Mammary epithelial cell (primary cell): ENCODE measurements at regions not wholly inside any gene's neighbourhood (a gene's known extent, or its start where the extent isn't known, plus 50 kb on each side); places are given as distances from the start of the nearest gene placed in this dataset.

Experiments used
- CTCF ChIP-seq, 2 donors: IDR thresholded peaks in 1 of 2; conservative IDR thresholded peaks in 1 of 2; 2 replicates each; pipeline ENCODE4 v1.5.1; 2011 to 2012; ENCODE audit warnings: inconsistent platforms in 2 of 2, low read length in 2 of 2, mild to moderate bottlenecking in 2 of 2, control low read depth in 1 of 2, low read depth in 1 of 2; ENCODE audit not compliant: insufficient read depth in 1 of 2; ENCODE audit errors: extremely low read depth in 1 of 2
- EZH2 ChIP-seq: IDR thresholded peaks from 2 replicates; pipeline ENCODE4 v1.6.1; 2012; ENCODE audit warnings: low read length, inconsistent platforms, borderline replicate concordance

DNA sequence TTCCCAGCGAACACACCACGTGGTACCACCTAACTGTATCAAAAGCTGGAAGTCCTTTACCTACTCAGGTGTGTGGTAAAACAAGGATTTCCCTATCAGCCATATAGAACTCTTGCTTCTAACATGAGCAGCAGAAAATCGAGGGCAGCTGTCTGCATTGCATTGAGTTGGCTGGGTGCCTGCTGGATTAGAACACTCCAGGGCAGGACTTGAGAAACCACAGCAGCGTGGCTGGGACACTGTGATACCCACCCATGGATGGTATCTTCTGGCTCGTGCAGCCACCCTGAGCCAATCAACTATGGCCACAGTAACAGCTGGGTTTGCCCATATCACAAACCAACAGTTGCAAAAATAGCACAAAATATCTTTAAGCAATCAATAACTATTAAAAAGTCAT lies 188.3 kb downstream of the FBXO15 start:
- no peak for TF ChIP-seq CTCF (conservative IDR thresholded peaks at IDR 0.05 in 1 of 2, IDR thresholded peaks at IDR 0.05 in 1 of 2; ENCODE audit: extremely low read depth in 1 of 2, insufficient read depth in 1 of 2, low read depth in 1 of 2, low read length in 2 of 2)
- TF ChIP-seq EZH2, result no peak
